T-helper 1 cell treated with Interleukin-12 subunit alpha and Interleukin-12 subunit beta and Interleukin-4 antibody, amounts not matched to agents 30 ng/mL and 1 ng/mL, for 36 hours (primary cell): ENCODE measurements at regions not wholly inside any gene's neighbourhood (a gene's known extent, or its start where the extent isn't known, plus 50 kb on each side); places are given as distances from the start of the nearest gene placed in this dataset.

Experiments used
- intact Hi-C: fragments of 100-400 bp; cut with micrococcal nuclease; formaldehyde crosslinking; loops from one replicate; pipeline ENCODE4 v1.15.1; 2024

GRCh38 chr2:104388296-104388695 lies 465.6 kb upstream of the POU3F3 start:
- intact Hi-C loops = no loop called here

- intact Hi-C loops = no loop called here
These were observed 451.1 kb upstream of the POU3F3 start for GRCh38 chr2:104402825-104403224.

- intact Hi-C loops = no loop called here
These were observed 449.4 kb upstream of the POU3F3 start for GRCh38 chr2:104404526-104404925.

GRCh38 chr2:104405623-104406022 lies 448.3 kb upstream of the POU3F3 start:
- intact Hi-C loops = no loop called here

GRCh38 chr2:104406261-104406726 lies 447.6 kb upstream of the POU3F3 start:
- intact Hi-C loops = no loop called here

GRCh38 chr2:104407641-104408040 lies 446.3 kb upstream of the POU3F3 start:
- intact Hi-C loops = no loop called here

- intact Hi-C loops = no loop called here
These were observed 445.6 kb upstream of the POU3F3 start for GRCh38 chr2:104408266-104408665.

GRCh38 chr2:104410136-104410535 lies 443.8 kb upstream of the POU3F3 start:
- intact Hi-C loops = loop anchor here (5.0 kb wide), 1 partner anchor 1568 kb away; no protein-coding TSS in a partner anchor

- intact Hi-C loops = loop anchor here (2.0 to 5.0 kb wide), 2 partner anchors 436 to 1570 kb away; no protein-coding TSS in a partner anchor
These were observed 441.5 kb upstream of the POU3F3 start for GRCh38 chr2:104412384-104412783.

GRCh38 chr2:104413890-104414289 lies 440.0 kb upstream of the POU3F3 start:
- intact Hi-C loops = loop anchor here (2.0 to 5.0 kb wide), 2 partner anchors 435 to 1572 kb away; no protein-coding TSS in a partner anchor

- intact Hi-C loops = no loop called here
These were observed 438.6 kb upstream of the POU3F3 start for GRCh38 chr2:104415284-104415683.

GRCh38 chr2:104416339-104417000 lies 437.4 kb upstream of the POU3F3 start:
- intact Hi-C loops = no loop called here

- intact Hi-C loops = no loop called here
These were observed 433.5 kb upstream of the POU3F3 start for GRCh38 chr2:104420420-104420819.

- intact Hi-C loops = no loop called here
These were observed 433.0 kb upstream of the POU3F3 start for GRCh38 chr2:104420953-104421352.

- intact Hi-C loops = no loop called here
These were observed 427.9 kb upstream of the POU3F3 start for GRCh38 chr2:104425850-104426595.

- intact Hi-C loops = no loop called here
These were observed 425.8 kb upstream of the POU3F3 start for GRCh38 chr2:104428155-104428554.

- intact Hi-C loops = no loop called here
These were observed 424.1 kb upstream of the POU3F3 start for GRCh38 chr2:104429639-104430358.

GRCh38 chr2:104430359-104430740 lies 423.6 kb upstream of the POU3F3 start:
- intact Hi-C loops = no loop called here

- intact Hi-C loops = no loop called here
These were observed 423.1 kb upstream of the POU3F3 start for GRCh38 chr2:104430852-104431251.

- intact Hi-C loops = no loop called here
These were observed 422.2 kb upstream of the POU3F3 start for GRCh38 chr2:104431701-104432121.

GRCh38 chr2:104432401-104432800 lies 421.5 kb upstream of the POU3F3 start:
- intact Hi-C loops = no loop called here

- intact Hi-C loops = no loop called here
These were observed 420.9 kb upstream of the POU3F3 start for GRCh38 chr2:104432991-104433390.
